ENCODE measurements at regions not wholly inside any gene's neighbourhood (a gene's known extent, or its start where the extent isn't known, plus 50 kb on each side); places are given as distances from the start of the nearest gene placed in this dataset.

- Histone ChIP-seq H3K27ac (ENCODE audit: low read depth) (no peak overlapping the region), H3K27me3 (ENCODE audit: insufficient read depth) (no peaks in the 10 kb centered on the region), H3K36me3 (ENCODE audit: insufficient read depth) (no peaks in the 10 kb centered on the region), H3K4me2 (no peak overlapping the region), H4K20me1 (replicated peaks; ENCODE audit: insufficient read depth) (no peaks in the 10 kb centered on the region), H3F3A (replicated peaks; ENCODE audit: low read depth) (no peaks in the 10 kb centered on the region), H3K4me3 (no peak overlapping the region), H3K9me2 (ENCODE audit: insufficient read depth) (no peaks in the 10 kb centered on the region), H3K4me1 (ENCODE audit: insufficient read depth) (no peaks in the 10 kb centered on the region), H2AFZ (no peak overlapping the region), H3K79me2 (replicated peaks; ENCODE audit: insufficient read depth) (no peaks in the 10 kb centered on the region)
- Mint-ChIP-seq H3K27ac (no peak overlapping the region), H3K9me3 (no peaks in the 10 kb centered on the region), H3K4me3 (no peak overlapping the region), H3K27me3 (ENCODE audit: insufficient read depth, low read depth, poor library complexity) (peaks cover 5% of the 10 kb centered on the region), H3K36me3 (ENCODE audit: low read depth) (no peaks in the 10 kb centered on the region; the same call in 2 of the 3 replicates), H3K4me1 (no peaks in the 10 kb centered on the region)
- no peak for ATAC-seq
- no peak for DNase-seq (ENCODE audit: low spot score)
- TF ChIP-seq POLR2AphosphoS5 (IDR thresholded peaks at IDR 0.05; ENCODE audit: low read depth): no peak
- TF ChIP-seq STAT1 (IDR thresholded peaks at IDR 0.05; ENCODE audit: unreplicated experiment): no peak
- TF ChIP-seq JUNB (IDR thresholded peaks at IDR 0.05; ENCODE audit: unreplicated experiment): no peak
- no peak for TF ChIP-seq ETS1 (IDR thresholded peaks at IDR 0.05)
- TF ChIP-seq NANOG (IDR thresholded peaks at IDR 0.05; ENCODE audit: borderline replicate concordance): no peak
- no peak for TF ChIP-seq REST (IDR thresholded peaks at IDR 0.05; ENCODE audit: unreplicated experiment)
- TF ChIP-seq CTCF (conservative IDR thresholded peaks at IDR 0.05; ENCODE audit: low read depth in 2 of 2): no peak
- no peak for TF ChIP-seq EZH2phosphoT487 (IDR thresholded peaks at IDR 0.05; ENCODE audit: unreplicated experiment)
- no peak for TF ChIP-seq ZNF331 (CRISPR knock-in tag; IDR thresholded peaks at IDR 0.05; ENCODE audit: low read depth)
- no peak for TF ChIP-seq EZH2 (IDR thresholded peaks at IDR 0.05; ENCODE audit: low read depth, unreplicated experiment)
- TF ChIP-seq ZNF462 (CRISPR knock-in tag; IDR thresholded peaks at IDR 0.05): no peak
- TF ChIP-seq CREB1 (CRISPR knock-in tag; IDR thresholded peaks at IDR 0.05; ENCODE audit: low read depth): no peak
These were observed 121.3 kb upstream of the SPACA7 start for GRCh38 chr13:112254900-112255299.

Measured in GM23338 (cell line).